GM12878 (cell line): ENCODE measurements at regions not wholly inside any gene's neighbourhood (a gene's known extent, or its start where the extent isn't known, plus 50 kb on each side); places are given as distances from the start of the nearest gene placed in this dataset.

Experiments
- ATAC-seq: fragments of 200-7000 bp; cut with Tn5 transposase; 3 replicates; pipeline ENCODE4 v1.9.1; 2020; ENCODE audit warnings: mild to moderate bottlenecking, moderate library complexity
- BruUV-seq: library from RNA; stranded (reverse); fragments of 400-500 nt; replicated peaks from 2 replicates; lab custom pipeline; 2021; lab: Mats Ljungman, UMichigan
- CTCF ChIA-PET: fragments of 300-600 bp; sonication (Branson Sonifier 250); formaldehyde crosslinking; extraction: SDS; loops from one replicate; lab custom pipeline; 2021; ENCODE audit warnings: inconsistent platforms; lab: Yijun Ruan, JAX
- POLR2A ChIA-PET: fragments of 350-600 bp; formaldehyde crosslinking; extraction: SDS; loops from one replicate; lab custom pipeline; 2021; ENCODE audit warnings: inconsistent platforms; lab: Charles Lee
- RAD21 ChIA-PET: fragments of 300-600 bp; sonication (Branson Sonifier 250); formaldehyde crosslinking; loops from one replicate; lab custom pipeline; 2023; ENCODE audit warnings: antibody characterized with exemption; ENCODE audit not compliant: unreplicated experiment; lab: Charles Lee
- SMC1A ChIA-PET: fragments of 300-600 bp; sonication (Branson Sonifier 250); formaldehyde crosslinking; loops from one replicate; lab custom pipeline; 2023; ENCODE audit not compliant: unreplicated experiment, uncharacterized antibody; lab: Charles Lee
- DNase-seq: peaks from one replicate; pipeline ENCODE4 v3.0.0-alpha.2; 2011; ENCODE audit warnings: low read depth, low spot score
- FAIRE-seq: peaks from 3 replicates; lab custom pipeline; 2011; peaks lifted over from hg19 to GRCh38; lab: Jason Lieb, UNC
- H2AFZ ChIP-seq: 2 replicates; pipeline ENCODE4 v1.6.0; 2011; ENCODE audit warnings: low read depth, low read length, control low read depth; ENCODE audit not compliant: control insufficient read depth
- H3K27ac ChIP-seq: 2 replicates; pipeline ENCODE4 v1.5.1; 2011; ENCODE audit warnings: control low read depth; ENCODE audit not compliant: control insufficient read depth, insufficient read depth
- H3K27me3 ChIP-seq, 2 experiments: replicated peaks in 1 of 2; 2 replicates each; pipeline versions ENCODE4 v1.6.0 to v1.6.1; 2011; ENCODE audit warnings: low read length in 1 of 2; ENCODE audit not compliant: control insufficient read depth in 2 of 2, insufficient read depth in 2 of 2
- H3K36me3 ChIP-seq, 2 experiments: 2 replicates each; pipeline ENCODE4 v1.5.1; 2011; ENCODE audit warnings: low read length in 1 of 2; ENCODE audit not compliant: control insufficient read depth in 2 of 2, insufficient read depth in 2 of 2
- H3K4me1 ChIP-seq: 2 replicates; pipeline ENCODE4 v1.6.1; 2011; ENCODE audit warnings: mild to moderate bottlenecking, low read length, moderate library complexity, mixed read lengths; ENCODE audit not compliant: control insufficient read depth, insufficient read depth
- H3K4me2 ChIP-seq: 2 replicates; pipeline ENCODE4 v1.6.0; 2011; ENCODE audit warnings: control low read depth; ENCODE audit not compliant: control insufficient read depth, insufficient read depth
- H3K4me3 ChIP-seq: fragments of 200-600 bp; sonication (generic); 2 replicates; pipeline ENCODE4 v1.5.1; 2016
- H3K79me2 ChIP-seq: 2 replicates; pipeline ENCODE4 v1.6.0; 2011; ENCODE audit warnings: low read length; ENCODE audit not compliant: control insufficient read depth, insufficient read depth
- H3K9ac ChIP-seq: 2 replicates; pipeline ENCODE4 v1.8.0; 2011; ENCODE audit warnings: low read length, control low read depth, mixed read lengths; ENCODE audit not compliant: control insufficient read depth, insufficient read depth
- H3K9me3 ChIP-seq: replicated peaks from 3 replicates; pipeline ENCODE4 v1.5.1; 2011; ENCODE audit warnings: mild to moderate bottlenecking, low read length; ENCODE audit not compliant: control insufficient read depth, insufficient read depth
- H4K20me1 ChIP-seq: 2 replicates; pipeline ENCODE4 v1.6.0; 2011; ENCODE audit not compliant: control insufficient read depth, insufficient read depth
- BRCA1 ChIP-seq: IDR thresholded peaks from 2 replicates; pipeline ENCODE4 v1.6.1; 2011; ENCODE audit warnings: low read depth, low read length, improper control_type of control experiment
- JUND ChIP-seq: IDR thresholded peaks from 2 replicates; pipeline ENCODE4 v1.6.1; 2012; ENCODE audit warnings: low read depth, mild to moderate bottlenecking, low read length, improper control_type of control experiment, moderate library complexity
- MEF2B ChIP-seq: fragments of 450-650 bp; IDR thresholded peaks from 2 replicates; pipeline ENCODE4 v1.6.1; 2018; ENCODE audit warnings: mild to moderate bottlenecking, moderate library complexity; ENCODE audit not compliant: partially characterized antibody, poor library complexity, severe bottlenecking
- MTA2 ChIP-seq: fragments of 450-650 bp; IDR thresholded peaks from 2 replicates; pipeline ENCODE4 v1.6.1; 2016; ENCODE audit warnings: low read depth, mild to moderate bottlenecking, moderate library complexity
- POLR2AphosphoS2 ChIP-seq: IDR thresholded peaks from 2 replicates; pipeline ENCODE4 v1.6.1; 2011; ENCODE audit warnings: low read depth, mild to moderate bottlenecking, low read length, improper control_type of control experiment, moderate library complexity
- RCOR1 ChIP-seq: conservative IDR thresholded peaks from 2 replicates; pipeline ENCODE4 v1.6.1; 2012; ENCODE audit warnings: low read depth, low read length, improper control_type of control experiment
- SIN3A ChIP-seq: IDR thresholded peaks from 2 replicates; pipeline ENCODE4 v1.6.1; 2012; ENCODE audit warnings: low read depth, low read length, improper control_type of control experiment
- SIX5 ChIP-seq: IDR thresholded peaks from 2 replicates; pipeline ENCODE4 v1.6.1; 2011; ENCODE audit warnings: mild to moderate bottlenecking, low read depth, low read length, moderate library complexity; ENCODE audit not compliant: severe bottlenecking
- SPI1 ChIP-seq: IDR thresholded peaks from 2 replicates; pipeline ENCODE4 v1.6.1; 2011; ENCODE audit warnings: low read depth, mild to moderate bottlenecking, low read length, moderate library complexity, borderline replicate concordance; ENCODE audit not compliant: insufficient read depth
- SUPT20H ChIP-seq: IDR thresholded peaks from 2 replicates; pipeline ENCODE4 v1.6.1; 2011; ENCODE audit warnings: low read depth, mild to moderate bottlenecking, low read length, moderate library complexity, borderline replicate concordance; ENCODE audit not compliant: control insufficient read depth
- TAF1 ChIP-seq: IDR thresholded peaks from 2 replicates; pipeline ENCODE4 v1.6.1; 2011; ENCODE audit warnings: mild to moderate bottlenecking, low read depth, low read length, borderline replicate concordance
- TBL1XR1 ChIP-seq: IDR thresholded peaks from 2 replicates; pipeline ENCODE4 v1.6.1; 2012; ENCODE audit warnings: low read depth, low read length, improper control_type of control experiment
- USF2 ChIP-seq: IDR thresholded peaks from 2 replicates; pipeline ENCODE4 v1.6.1; 2011; ENCODE audit warnings: low read depth, low read length, improper control_type of control experiment, borderline replicate concordance
- ZNF592 ChIP-seq: fragments of 450-650 bp; IDR thresholded peaks from 2 replicates; pipeline ENCODE4 v1.6.1; 2017; ENCODE audit warnings: mild to moderate bottlenecking, moderate library complexity
- ZSCAN29 ChIP-seq: fragments of 450-650 bp; IDR thresholded peaks from 2 replicates; pipeline ENCODE4 v1.6.1; 2017; ENCODE audit warnings: mild to moderate bottlenecking, moderate library complexity
- in situ Hi-C: fragments of 300-500 bp; cut with MboI; formaldehyde crosslinking; loops from 9 replicates; pipeline ENCODE4 v1.14.3; 2018; ENCODE audit warnings: mixed read lengths
- intact Hi-C: fragments of 100-400 bp; cut with micrococcal nuclease; formaldehyde crosslinking; loops from one replicate; pipeline ENCODE4 v1.14.2; 2022; ENCODE audit not compliant: unreplicated experiment
- TF ChIP-seq, protein P1 (sequence below), 3 experiments: IDR thresholded peaks in 2 of 3; conservative IDR thresholded peaks in 1 of 3; 2 replicates each; pipeline ENCODE4 v1.5.1; 2011; ENCODE audit warnings: low read depth in 3 of 3, low read length in 3 of 3, mild to moderate bottlenecking in 3 of 3, control low read depth in 2 of 3, moderate library complexity in 2 of 3, inconsistent platforms in 1 of 3, mixed read lengths in 1 of 3; ENCODE audit not compliant: control insufficient read depth in 2 of 3, insufficient read depth in 1 of 3; ENCODE audit errors: extremely low read depth in 1 of 3

GRCh38 chr4:100843910-100844309 is 326.1 kb upstream of the EMCN start:
- FAIRE-seq (no peak), ATAC-seq (peak; percentile 55), DNase-seq (no peak)
- no peak for TF ChIP-seq MEF2B
- no peak for TF ChIP-seq BRCA1
- no peak for TF ChIP-seq ZSCAN29
- TF ChIP-seq RCOR1, result no peak
- no peak for TF ChIP-seq SPI1
- TF ChIP-seq MTA2, result no peak
- TF ChIP-seq SUPT20H, result no peak
- no peak for TF ChIP-seq TAF1
- no peak for TF ChIP-seq JUND
- no peak for TF ChIP-seq USF2
- TF ChIP-seq, protein P1, sequence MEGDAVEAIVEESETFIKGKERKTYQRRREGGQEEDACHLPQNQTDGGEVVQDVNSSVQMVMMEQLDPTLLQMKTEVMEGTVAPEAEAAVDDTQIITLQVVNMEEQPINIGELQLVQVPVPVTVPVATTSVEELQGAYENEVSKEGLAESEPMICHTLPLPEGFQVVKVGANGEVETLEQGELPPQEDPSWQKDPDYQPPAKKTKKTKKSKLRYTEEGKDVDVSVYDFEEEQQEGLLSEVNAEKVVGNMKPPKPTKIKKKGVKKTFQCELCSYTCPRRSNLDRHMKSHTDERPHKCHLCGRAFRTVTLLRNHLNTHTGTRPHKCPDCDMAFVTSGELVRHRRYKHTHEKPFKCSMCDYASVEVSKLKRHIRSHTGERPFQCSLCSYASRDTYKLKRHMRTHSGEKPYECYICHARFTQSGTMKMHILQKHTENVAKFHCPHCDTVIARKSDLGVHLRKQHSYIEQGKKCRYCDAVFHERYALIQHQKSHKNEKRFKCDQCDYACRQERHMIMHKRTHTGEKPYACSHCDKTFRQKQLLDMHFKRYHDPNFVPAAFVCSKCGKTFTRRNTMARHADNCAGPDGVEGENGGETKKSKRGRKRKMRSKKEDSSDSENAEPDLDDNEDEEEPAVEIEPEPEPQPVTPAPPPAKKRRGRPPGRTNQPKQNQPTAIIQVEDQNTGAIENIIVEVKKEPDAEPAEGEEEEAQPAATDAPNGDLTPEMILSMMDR (IDR thresholded peaks at IDR 0.05 in 2 of 3, conservative IDR thresholded peaks at IDR 0.05 in 1 of 3; ENCODE audit: control insufficient read depth in 2 of 3, extremely low read depth in 1 of 3, insufficient read depth in 1 of 3, low read depth in 3 of 3, low read length in 3 of 3), result no peak
- no peak for TF ChIP-seq TBL1XR1
- TF ChIP-seq ZNF592, result no peak
- no peak for TF ChIP-seq POLR2AphosphoS2
- no peak for TF ChIP-seq SIN3A
- no peak for TF ChIP-seq SIX5
- H3K36me3 ChIP-seq, result no peaks in the 10 kb centered on the region
- H3K4me2 ChIP-seq, result no peak overlapping the region
- BruUV-seq, result no TSS peak
- H2AFZ ChIP-seq, result no peak overlapping the region
- ChIA-PET RAD21 (interaction anchor here (1.2 kb wide), 1 partner anchor 18 kb away, joined by 3 read pairs; no protein-coding TSS in a partner anchor), CTCF (interaction anchor here (1.0 kb wide), 1 partner anchor 106 kb away, joined by 3 read pairs; no protein-coding TSS in a partner anchor), SMC1A (no interaction called here), POLR2A (no interaction called here)
- H3K9ac ChIP-seq, result no peak overlapping the region
- H4K20me1 ChIP-seq, result no peaks in the 10 kb centered on the region
- no peak overlapping the region for H3K4me3 ChIP-seq
- H3K27ac ChIP-seq, result no peak overlapping the region
- no peaks in the 10 kb centered on the region for H3K4me1 ChIP-seq
- H3K9me3 ChIP-seq, result no peaks in the 10 kb centered on the region
- in situ Hi-C loops (no loop called here), intact Hi-C loops (no loop called here)
- H3K79me2 ChIP-seq, result no peaks in the 10 kb centered on the region
- no peaks in the 10 kb centered on the region for H3K27me3 ChIP-seq
